Right atrium auricular region (tissue), 2 donors: ENCODE measurements at regions not wholly inside any gene's neighbourhood (a gene's known extent, or its start where the extent isn't known, plus 50 kb on each side); places are given as distances from the start of the nearest gene placed in this dataset.

Experiments
- DNase-seq: peaks from one replicate; pipeline ENCODE4 v3.0.0-alpha.2; 2019; ENCODE audit warnings: low spot score
- H3K27ac ChIP-seq, 2 donors: fragments of 200-600 bp; sonication (generic); 1 replicate in 1 of 2; 2 replicates in 1 of 2; pipeline ENCODE4 v1.5.1; 2016 to 2019
- H3K27me3 ChIP-seq, 2 donors: fragments of 200-600 bp; sonication (generic); one replicate each; pipeline versions ENCODE4 v1.5.1 to v1.6.0; 2017 to 2019
- H3K36me3 ChIP-seq: fragments of 200-600 bp; sonication (generic); one replicate; pipeline ENCODE4 v1.5.1; 2016
- H3K4me1 ChIP-seq, 2 donors: fragments of 200-600 bp; sonication (generic); one replicate each; pipeline versions ENCODE4 v1.5.1 to v1.6.0; 2017 to 2019
- H3K4me3 ChIP-seq, 2 donors: fragments of 200-600 bp; sonication (generic); 1 replicate in 1 of 2; 2 replicates in 1 of 2; pipeline ENCODE4 v1.5.1; 2017 to 2019; ENCODE audit warnings: mild to moderate bottlenecking in 1 of 2, moderate library complexity in 1 of 2
- H3K9me3 ChIP-seq, 2 donors: fragments of 200-600 bp; sonication (generic); one replicate each; pipeline ENCODE4 v1.5.1; 2019
- CTCF ChIP-seq, 2 donors: fragments of 200-600 bp; sonication (generic); IDR thresholded peaks; one replicate each; pipeline ENCODE4 v1.5.1; 2019; ENCODE audit warnings: antibody characterized with exemption in 2 of 2

GRCh38 chr17:10987786-10988185, 149.9 kb upstream of the PIRT start:
- no peak for TF ChIP-seq CTCF (IDR thresholded peaks at IDR 0.05)
- no peaks in the 10 kb centered on the region for H3K9me3 ChIP-seq
- no peak overlapping the region for H3K27ac ChIP-seq
- no peak overlapping the region for H3K4me3 ChIP-seq
- no peak for DNase-seq
- no peaks in the 10 kb centered on the region for H3K4me1 ChIP-seq
- H3K27me3 ChIP-seq = no peaks in the 10 kb centered on the region
- H3K36me3 ChIP-seq = no peaks in the 10 kb centered on the region

- DNase-seq = no peak
- H3K27ac ChIP-seq = no peak overlapping the region
- no peaks in the 10 kb centered on the region for H3K27me3 ChIP-seq
- no peak overlapping the region for H3K4me3 ChIP-seq
- no peak for TF ChIP-seq CTCF (IDR thresholded peaks at IDR 0.05)
- no peaks in the 10 kb centered on the region for H3K4me1 ChIP-seq
- no peaks in the 10 kb centered on the region for H3K36me3 ChIP-seq
- no peaks in the 10 kb centered on the region for H3K9me3 ChIP-seq
Observed at GRCh38 chr17:10984220-10984619, 146.3 kb upstream of the PIRT start.

- Histone ChIP-seq H3K4me1 (no peaks in the 10 kb centered on the region), H3K27ac (no peak overlapping the region), H3K9me3 (no peaks in the 10 kb centered on the region), H3K4me3 (no peak overlapping the region), H3K27me3 (no peaks in the 10 kb centered on the region), H3K36me3 (no peaks in the 10 kb centered on the region)
- no peak for DNase-seq
- TF ChIP-seq CTCF (IDR thresholded peaks at IDR 0.05) = no peak
Observed at GRCh38 chr17:10976401-10976800, 138.5 kb upstream of the PIRT start.

GRCh38 chr17:10968007-10968406, 130.1 kb upstream of the PIRT start:
- Histone ChIP-seq H3K27ac (no peak overlapping the region), H3K4me3 (no peak overlapping the region), H3K36me3 (no peaks in the 10 kb centered on the region), H3K9me3 (no peaks in the 10 kb centered on the region), H3K27me3 (no peaks in the 10 kb centered on the region), H3K4me1 (no peaks in the 10 kb centered on the region)
- DNase-seq = no peak
- no peak for TF ChIP-seq CTCF (IDR thresholded peaks at IDR 0.05)

GRCh38 chr17:10956821-10957220, 118.9 kb upstream of the PIRT start:
- TF ChIP-seq CTCF (IDR thresholded peaks at IDR 0.05) = no peak
- Histone ChIP-seq H3K4me3 (no peak overlapping the region), H3K36me3 (no peaks in the 10 kb centered on the region), H3K27me3 (no peaks in the 10 kb centered on the region), H3K4me1 (no peaks in the 10 kb centered on the region), H3K27ac (no peak overlapping the region), H3K9me3 (peaks cover 0 to 11% of the 10 kb centered on the region in 2 donors)
- no peak for DNase-seq

- Histone ChIP-seq H3K36me3 (no peaks in the 10 kb centered on the region), H3K27me3 (no peaks in the 10 kb centered on the region), H3K4me3 (no peak overlapping the region), H3K27ac (no peak overlapping the region), H3K4me1 (no peaks in the 10 kb centered on the region), H3K9me3 (no peaks in the 10 kb centered on the region)
- DNase-seq = peak; percentile 47
- TF ChIP-seq CTCF (IDR thresholded peaks at IDR 0.05) = no peak
Observed at GRCh38 chr17:10944819-10945218, 106.9 kb upstream of the PIRT start.
